ENCODE measurements at regions not wholly inside any gene's neighbourhood (a gene's known extent, or its start where the extent isn't known, plus 50 kb on each side); places are given as distances from the start of the nearest gene placed in this dataset.

DNA sequence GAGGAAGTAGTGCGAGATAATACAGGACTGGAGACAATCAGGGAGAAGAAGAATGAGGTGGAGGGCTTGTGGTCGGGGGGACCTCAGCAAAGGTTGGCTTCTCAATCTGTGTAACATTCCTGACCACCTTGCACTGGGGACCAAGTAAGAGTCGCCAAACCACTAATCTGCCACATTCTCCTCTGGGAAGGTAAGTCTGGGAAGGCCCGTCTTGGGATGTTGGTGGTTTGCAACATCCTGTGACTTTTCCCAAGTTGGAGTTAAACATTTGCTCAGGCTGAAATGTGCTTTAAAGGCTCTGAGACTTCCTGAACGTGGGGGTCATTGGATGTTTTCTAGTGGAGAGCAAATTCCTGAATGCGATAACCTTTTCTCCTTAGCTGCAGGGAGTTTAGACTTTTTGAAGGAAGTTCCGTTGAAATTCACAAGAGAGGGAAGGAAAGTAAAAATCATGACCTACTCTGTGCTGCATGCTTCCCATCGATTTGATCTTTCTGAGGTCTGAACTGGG lies 325.9 kb downstream of the RPS6KC1 start:
- TF ChIP-seq POLR2A (IDR thresholded peaks at IDR 0.05) (no peak), POLR2AphosphoS5 (IDR thresholded peaks at IDR 0.05; ENCODE audit: insufficient read depth in 1 of 2, low read depth in 1 of 2) (no peak)
- TF ChIP-seq, protein P1, sequence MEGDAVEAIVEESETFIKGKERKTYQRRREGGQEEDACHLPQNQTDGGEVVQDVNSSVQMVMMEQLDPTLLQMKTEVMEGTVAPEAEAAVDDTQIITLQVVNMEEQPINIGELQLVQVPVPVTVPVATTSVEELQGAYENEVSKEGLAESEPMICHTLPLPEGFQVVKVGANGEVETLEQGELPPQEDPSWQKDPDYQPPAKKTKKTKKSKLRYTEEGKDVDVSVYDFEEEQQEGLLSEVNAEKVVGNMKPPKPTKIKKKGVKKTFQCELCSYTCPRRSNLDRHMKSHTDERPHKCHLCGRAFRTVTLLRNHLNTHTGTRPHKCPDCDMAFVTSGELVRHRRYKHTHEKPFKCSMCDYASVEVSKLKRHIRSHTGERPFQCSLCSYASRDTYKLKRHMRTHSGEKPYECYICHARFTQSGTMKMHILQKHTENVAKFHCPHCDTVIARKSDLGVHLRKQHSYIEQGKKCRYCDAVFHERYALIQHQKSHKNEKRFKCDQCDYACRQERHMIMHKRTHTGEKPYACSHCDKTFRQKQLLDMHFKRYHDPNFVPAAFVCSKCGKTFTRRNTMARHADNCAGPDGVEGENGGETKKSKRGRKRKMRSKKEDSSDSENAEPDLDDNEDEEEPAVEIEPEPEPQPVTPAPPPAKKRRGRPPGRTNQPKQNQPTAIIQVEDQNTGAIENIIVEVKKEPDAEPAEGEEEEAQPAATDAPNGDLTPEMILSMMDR (IDR thresholded peaks at IDR 0.05) = no peak
- no peak for DNase-seq (ENCODE audit: extremely low spot score in 2 of 2)
- Histone ChIP-seq H3K27me3 (no peaks in the 10 kb centered on the region), H3K4me3 (no peak overlapping the region), H3K9me3 (no peaks in the 10 kb centered on the region), H3K4me1 (no peaks in the 10 kb centered on the region), H3K36me3 (no peaks in the 10 kb centered on the region), H3K27ac (no peak overlapping the region)
- intact Hi-C loops (cut with DNase I) = no loop called here

DNA sequence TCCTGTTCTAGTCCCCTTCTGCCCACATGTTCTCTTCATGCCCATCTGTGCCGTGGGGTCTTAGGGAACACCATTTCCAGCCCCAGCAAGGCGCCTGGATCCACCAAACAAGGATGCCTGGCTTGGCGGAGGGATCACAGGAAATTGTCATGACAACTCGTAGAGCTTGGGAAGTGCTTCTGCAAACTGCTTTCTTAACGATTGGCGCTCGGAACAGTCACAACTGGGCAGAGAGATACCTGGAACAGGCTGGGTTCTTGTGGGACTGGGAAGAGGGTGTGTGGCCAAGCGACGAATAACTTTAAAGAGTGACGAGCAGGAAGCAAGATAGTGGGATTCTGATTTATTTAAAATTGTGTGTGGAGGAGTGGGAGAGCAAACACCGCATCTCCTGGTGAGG lies 329.8 kb downstream of the RPS6KC1 start:
- intact Hi-C loops (cut with DNase I) = no loop called here
- Histone ChIP-seq H3K27me3 (no peaks in the 10 kb centered on the region), H3K4me3 (no peak overlapping the region), H3K4me1 (no peaks in the 10 kb centered on the region), H3K9me3 (no peaks in the 10 kb centered on the region), H3K27ac (no peak overlapping the region), H3K36me3 (no peaks in the 10 kb centered on the region)
- TF ChIP-seq, protein P1 (IDR thresholded peaks at IDR 0.05) = no peak
- no peak for TF ChIP-seq POLR2A (IDR thresholded peaks at IDR 0.05)
- no peak for TF ChIP-seq POLR2AphosphoS5 (IDR thresholded peaks at IDR 0.05; ENCODE audit: insufficient read depth in 1 of 2, low read depth in 1 of 2)
- no peak for DNase-seq (ENCODE audit: extremely low spot score in 2 of 2)

DNA sequence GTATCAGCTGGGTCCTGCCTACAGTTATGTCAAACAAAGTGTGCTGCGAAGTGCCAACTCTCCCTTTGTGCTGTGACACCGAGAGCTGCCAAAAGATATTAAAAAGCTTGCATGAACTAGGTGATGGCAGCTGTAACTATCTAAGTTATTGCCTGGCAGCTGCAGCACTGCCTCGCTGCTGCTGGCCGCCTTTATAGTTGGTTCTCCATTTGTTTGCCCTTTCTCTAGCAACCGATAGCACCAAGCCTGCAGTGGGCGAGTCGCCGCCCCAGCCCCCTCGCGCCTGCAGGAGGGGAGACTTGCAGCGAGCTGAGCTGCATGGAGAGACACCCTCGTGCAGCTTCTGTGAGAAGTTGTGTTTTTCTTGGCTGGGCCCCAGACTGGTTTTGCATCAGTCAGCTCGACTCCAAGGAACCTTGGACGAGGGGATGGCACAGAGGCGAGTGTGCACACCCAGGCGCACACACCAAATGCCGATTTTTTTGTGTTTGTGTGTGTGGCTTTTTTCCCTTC lies 330.6 kb downstream of the RPS6KC1 start:
- intact Hi-C loops (cut with DNase I) = no loop called here
- no peaks in the 10 kb centered on the region for H3K27me3 ChIP-seq
- TF ChIP-seq POLR2AphosphoS5 (IDR thresholded peaks at IDR 0.05; ENCODE audit: insufficient read depth in 1 of 2, low read depth in 1 of 2) = no peak
- no peak for TF ChIP-seq POLR2A (IDR thresholded peaks at IDR 0.05)
- TF ChIP-seq, protein P1 (IDR thresholded peaks at IDR 0.05) = no peak
- H3K36me3 ChIP-seq = no peaks in the 10 kb centered on the region
- H3K4me1 ChIP-seq = no peaks in the 10 kb centered on the region
- DNase-seq (ENCODE audit: extremely low spot score in 2 of 2) = no peak
- no peak overlapping the region for H3K4me3 ChIP-seq
- no peaks in the 10 kb centered on the region for H3K9me3 ChIP-seq
- H3K27ac ChIP-seq = no peak overlapping the region

DNA sequence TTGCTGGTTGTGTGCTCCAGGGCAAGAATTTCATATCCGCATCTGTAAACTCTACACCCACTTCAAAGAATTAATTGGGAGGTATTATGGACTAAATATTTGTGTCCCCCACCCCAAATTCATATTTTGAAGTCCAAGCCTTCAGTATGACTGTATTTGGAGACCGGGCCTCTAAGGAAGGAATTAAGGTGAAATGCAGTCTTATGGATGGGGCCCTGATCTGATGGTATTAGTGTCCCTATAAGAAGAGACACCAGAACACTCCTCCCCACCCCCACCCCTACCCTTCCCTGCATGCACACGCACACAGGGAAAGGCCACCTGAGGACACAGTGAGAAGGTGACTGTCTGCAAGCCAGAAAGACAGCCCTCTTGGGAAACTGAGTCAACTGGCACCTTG lies 332.4 kb downstream of the RPS6KC1 start:
- no peaks in the 10 kb centered on the region for H3K9me3 ChIP-seq
- intact Hi-C loops (cut with DNase I) = no loop called here
- H3K36me3 ChIP-seq = no peaks in the 10 kb centered on the region
- TF ChIP-seq POLR2AphosphoS5 (IDR thresholded peaks at IDR 0.05; ENCODE audit: insufficient read depth in 1 of 2, low read depth in 1 of 2) (no peak), POLR2A (IDR thresholded peaks at IDR 0.05) (no peak)
- TF ChIP-seq, protein P1 (IDR thresholded peaks at IDR 0.05) = no peak
- no peak overlapping the region for H3K27ac ChIP-seq
- H3K4me1 ChIP-seq = no peaks in the 10 kb centered on the region
- no peaks in the 10 kb centered on the region for H3K27me3 ChIP-seq
- no peak overlapping the region for H3K4me3 ChIP-seq
- DNase-seq (ENCODE audit: extremely low spot score in 2 of 2) = no peak

DNA sequence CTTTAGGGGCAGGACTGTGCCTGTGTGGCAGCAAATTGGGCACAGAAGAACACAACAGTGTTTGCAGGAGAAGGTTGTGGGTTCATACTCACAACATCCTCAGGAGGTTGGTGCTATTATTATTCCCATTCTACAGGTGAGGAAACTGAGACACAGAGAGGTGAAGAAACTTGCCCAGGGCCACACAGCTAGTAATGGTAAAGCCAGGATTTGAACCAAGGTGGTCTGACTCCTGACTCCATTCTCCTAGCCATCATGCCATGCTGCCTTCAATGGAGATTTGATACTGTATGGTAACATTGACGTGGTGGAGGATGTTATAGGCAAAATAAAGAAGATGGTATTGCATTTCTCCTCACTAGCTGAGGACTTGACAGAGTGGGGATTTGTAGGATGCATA lies 334.2 kb downstream of the RPS6KC1 start:
- no peaks in the 10 kb centered on the region for H3K36me3 ChIP-seq
- H3K27me3 ChIP-seq = no peaks in the 10 kb centered on the region
- H3K4me3 ChIP-seq = no peak overlapping the region
- no peak for DNase-seq (ENCODE audit: extremely low spot score in 2 of 2)
- intact Hi-C loops (cut with DNase I) = no loop called here
- TF ChIP-seq POLR2AphosphoS5 (IDR thresholded peaks at IDR 0.05; ENCODE audit: insufficient read depth in 1 of 2, low read depth in 1 of 2) = no peak
- TF ChIP-seq, protein P1 (IDR thresholded peaks at IDR 0.05) = no peak
- TF ChIP-seq POLR2A (IDR thresholded peaks at IDR 0.05) = no peak
- no peaks in the 10 kb centered on the region for H3K9me3 ChIP-seq
- no peak overlapping the region for H3K27ac ChIP-seq
- no peaks in the 10 kb centered on the region for H3K4me1 ChIP-seq
